ENCODE measurements at regions not wholly inside any gene's neighbourhood (a gene's known extent, or its start where the extent isn't known, plus 50 kb on each side); places are given as distances from the start of the nearest gene placed in this dataset.

DNA sequence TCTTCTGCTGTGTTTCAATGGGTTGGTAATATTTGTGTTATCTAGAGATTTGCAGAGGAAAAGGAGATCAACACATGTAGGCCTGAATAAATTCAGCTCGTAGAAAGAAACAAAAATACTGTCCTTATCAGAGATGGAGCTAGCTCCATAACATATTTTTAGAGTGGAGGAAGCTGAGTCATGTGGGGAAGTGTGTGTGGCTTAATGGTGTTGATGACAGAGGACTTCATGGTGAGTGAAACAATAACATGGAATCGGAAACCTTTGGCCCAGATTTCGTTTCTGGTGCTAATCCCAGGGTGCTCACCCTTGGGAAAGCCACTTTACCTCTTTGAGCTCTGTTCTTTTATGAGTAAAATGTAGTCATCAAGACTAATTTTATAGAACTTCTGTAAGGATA lies 825.0 kb downstream of the TLR4 start:
- TF ChIP-seq EZH2 (IDR thresholded peaks at IDR 0.05; ENCODE audit: borderline replicate concordance, low read length), result no peak
- TF ChIP-seq, protein P1, sequence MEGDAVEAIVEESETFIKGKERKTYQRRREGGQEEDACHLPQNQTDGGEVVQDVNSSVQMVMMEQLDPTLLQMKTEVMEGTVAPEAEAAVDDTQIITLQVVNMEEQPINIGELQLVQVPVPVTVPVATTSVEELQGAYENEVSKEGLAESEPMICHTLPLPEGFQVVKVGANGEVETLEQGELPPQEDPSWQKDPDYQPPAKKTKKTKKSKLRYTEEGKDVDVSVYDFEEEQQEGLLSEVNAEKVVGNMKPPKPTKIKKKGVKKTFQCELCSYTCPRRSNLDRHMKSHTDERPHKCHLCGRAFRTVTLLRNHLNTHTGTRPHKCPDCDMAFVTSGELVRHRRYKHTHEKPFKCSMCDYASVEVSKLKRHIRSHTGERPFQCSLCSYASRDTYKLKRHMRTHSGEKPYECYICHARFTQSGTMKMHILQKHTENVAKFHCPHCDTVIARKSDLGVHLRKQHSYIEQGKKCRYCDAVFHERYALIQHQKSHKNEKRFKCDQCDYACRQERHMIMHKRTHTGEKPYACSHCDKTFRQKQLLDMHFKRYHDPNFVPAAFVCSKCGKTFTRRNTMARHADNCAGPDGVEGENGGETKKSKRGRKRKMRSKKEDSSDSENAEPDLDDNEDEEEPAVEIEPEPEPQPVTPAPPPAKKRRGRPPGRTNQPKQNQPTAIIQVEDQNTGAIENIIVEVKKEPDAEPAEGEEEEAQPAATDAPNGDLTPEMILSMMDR (conservative IDR thresholded peaks at IDR 0.05 in 1 of 2, IDR thresholded peaks at IDR 0.05 in 1 of 2; ENCODE audit: extremely low read depth in 1 of 2, insufficient read depth in 1 of 2, low read depth in 1 of 2, low read length in 2 of 2), result no peak
